Keratinocyte (primary cell): ENCODE measurements at regions not wholly inside any gene's neighbourhood (a gene's known extent, or its start where the extent isn't known, plus 50 kb on each side); places are given as distances from the start of the nearest gene placed in this dataset.

ENCODE experiments used
- CTCF ChIP-seq, 3 experiments: IDR thresholded peaks in 1 of 3; conservative IDR thresholded peaks in 1 of 3; optimal IDR thresholded peaks in 1 of 3; 2 replicates in 2 of 3; 3 replicates in 1 of 3; pipeline versions ENCODE3 to v1.5.1; 2011; ENCODE audit warnings: low read length in 3 of 3, mild to moderate bottlenecking in 3 of 3, moderate library complexity in 2 of 3, control low read depth in 1 of 3, inconsistent platforms in 1 of 3; ENCODE audit not compliant: insufficient read depth in 2 of 3; ENCODE audit errors: extremely low read depth in 1 of 3
- EZH2 ChIP-seq: IDR thresholded peaks from one replicate; pipeline ENCODE4 v1.6.1; 2012; ENCODE audit warnings: inconsistent platforms, mild to moderate bottlenecking, low read length, moderate library complexity

GRCh38 chr2:236840215-236840614 lies 245.5 kb upstream of the COPS8 start:
- no peak for TF ChIP-seq EZH2
- no peak for TF ChIP-seq CTCF (optimal IDR thresholded peaks at IDR 0.05 in 1 of 3, IDR thresholded peaks at IDR 0.05 in 1 of 3, conservative IDR thresholded peaks at IDR 0.05 in 1 of 3; ENCODE audit: extremely low read depth in 1 of 3, insufficient read depth in 2 of 3, low read length in 3 of 3)
